Chondrocyte (in vitro differentiated cells): ENCODE measurements at regions not wholly inside any gene's neighbourhood (a gene's known extent, or its start where the extent isn't known, plus 50 kb on each side); places are given as distances from the start of the nearest gene placed in this dataset.

Experiments
- DNase-seq: peaks from one replicate; pipeline ENCODE4 v3.0.0; 2021; ENCODE audit warnings: mixed read lengths, low spot score
- H3K27ac Mint-ChIP-seq: one replicate; pipeline ENCODE4 v1.8.0; 2021; ENCODE audit warnings: mild to moderate bottlenecking, moderate library complexity, mixed read lengths; ENCODE audit not compliant: unreplicated experiment
- H3K27me3 Mint-ChIP-seq: 2 replicates; pipeline ENCODE4 v1.8.0; 2021; ENCODE audit warnings: low read depth, mixed read lengths
- H3K36me3 Mint-ChIP-seq: 2 replicates; pipeline ENCODE4 v1.8.0; 2021; ENCODE audit warnings: low read depth, mixed read lengths
- H3K4me1 Mint-ChIP-seq: 2 replicates; pipeline ENCODE4 v1.8.0; 2021; ENCODE audit warnings: low read depth, mild to moderate bottlenecking, mixed read lengths
- H3K4me3 Mint-ChIP-seq: one replicate; pipeline ENCODE4 v1.8.0; 2021; ENCODE audit warnings: mild to moderate bottlenecking, moderate library complexity, mixed read lengths; ENCODE audit not compliant: unreplicated experiment
- H3K9me3 Mint-ChIP-seq: 2 replicates; pipeline ENCODE4 v1.8.0; 2021; ENCODE audit warnings: low read depth, mixed read lengths
- TF ChIP-seq, protein P1 (sequence below): fragments of 200-600 bp; sonication (generic); IDR thresholded peaks from 2 replicates; pipeline ENCODE4 v1.5.0; 2021; ENCODE audit warnings: antibody characterized with exemption, mild to moderate bottlenecking, moderate library complexity

DNA sequence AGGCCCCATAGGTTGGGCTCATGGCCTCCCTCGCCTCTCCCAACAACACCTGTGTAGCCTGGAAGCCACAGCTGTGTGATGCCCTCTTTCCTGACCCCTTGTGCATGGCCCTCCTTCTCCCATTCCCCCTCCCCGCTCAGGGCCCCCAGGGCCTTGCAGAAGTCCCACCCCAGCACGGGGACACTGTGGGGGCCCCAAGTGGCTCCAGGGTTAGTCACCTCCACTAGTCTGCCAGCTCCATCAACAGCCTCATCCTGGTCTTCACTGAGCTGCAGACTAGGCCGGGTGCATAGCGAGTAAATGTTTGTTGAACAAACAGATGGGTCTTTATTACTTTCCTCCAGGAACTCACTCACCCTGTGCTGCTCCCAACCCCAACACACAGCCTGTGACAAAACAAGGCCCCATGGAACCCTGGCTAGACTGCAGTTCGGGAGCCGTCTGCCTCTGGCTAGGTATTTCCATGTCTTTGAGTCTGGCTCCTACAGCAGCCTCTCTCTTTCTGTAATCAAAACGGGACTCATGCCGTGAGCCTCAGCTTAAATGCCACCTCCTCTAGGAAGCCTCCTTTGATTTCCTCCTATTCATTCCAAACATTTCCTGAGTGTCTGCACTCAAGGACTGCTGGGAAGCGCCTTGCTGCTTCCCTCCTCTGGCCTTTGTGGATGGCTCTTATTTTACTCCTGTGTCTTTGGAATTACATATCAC is 109.9 kb upstream of the ID2 start:
- Mint-ChIP-seq H3K4me3 (no peak overlapping the region), H3K27me3 (peaks cover 9% of the 10 kb centered on the region), H3K27ac (no peak overlapping the region), H3K4me1 (peaks cover 11% of the 10 kb centered on the region), H3K9me3 (no peaks in the 10 kb centered on the region), H3K36me3 (no peaks in the 10 kb centered on the region)
- DNase-seq: peak; percentile 63
- TF ChIP-seq, protein P1, sequence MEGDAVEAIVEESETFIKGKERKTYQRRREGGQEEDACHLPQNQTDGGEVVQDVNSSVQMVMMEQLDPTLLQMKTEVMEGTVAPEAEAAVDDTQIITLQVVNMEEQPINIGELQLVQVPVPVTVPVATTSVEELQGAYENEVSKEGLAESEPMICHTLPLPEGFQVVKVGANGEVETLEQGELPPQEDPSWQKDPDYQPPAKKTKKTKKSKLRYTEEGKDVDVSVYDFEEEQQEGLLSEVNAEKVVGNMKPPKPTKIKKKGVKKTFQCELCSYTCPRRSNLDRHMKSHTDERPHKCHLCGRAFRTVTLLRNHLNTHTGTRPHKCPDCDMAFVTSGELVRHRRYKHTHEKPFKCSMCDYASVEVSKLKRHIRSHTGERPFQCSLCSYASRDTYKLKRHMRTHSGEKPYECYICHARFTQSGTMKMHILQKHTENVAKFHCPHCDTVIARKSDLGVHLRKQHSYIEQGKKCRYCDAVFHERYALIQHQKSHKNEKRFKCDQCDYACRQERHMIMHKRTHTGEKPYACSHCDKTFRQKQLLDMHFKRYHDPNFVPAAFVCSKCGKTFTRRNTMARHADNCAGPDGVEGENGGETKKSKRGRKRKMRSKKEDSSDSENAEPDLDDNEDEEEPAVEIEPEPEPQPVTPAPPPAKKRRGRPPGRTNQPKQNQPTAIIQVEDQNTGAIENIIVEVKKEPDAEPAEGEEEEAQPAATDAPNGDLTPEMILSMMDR: no peak

DNA sequence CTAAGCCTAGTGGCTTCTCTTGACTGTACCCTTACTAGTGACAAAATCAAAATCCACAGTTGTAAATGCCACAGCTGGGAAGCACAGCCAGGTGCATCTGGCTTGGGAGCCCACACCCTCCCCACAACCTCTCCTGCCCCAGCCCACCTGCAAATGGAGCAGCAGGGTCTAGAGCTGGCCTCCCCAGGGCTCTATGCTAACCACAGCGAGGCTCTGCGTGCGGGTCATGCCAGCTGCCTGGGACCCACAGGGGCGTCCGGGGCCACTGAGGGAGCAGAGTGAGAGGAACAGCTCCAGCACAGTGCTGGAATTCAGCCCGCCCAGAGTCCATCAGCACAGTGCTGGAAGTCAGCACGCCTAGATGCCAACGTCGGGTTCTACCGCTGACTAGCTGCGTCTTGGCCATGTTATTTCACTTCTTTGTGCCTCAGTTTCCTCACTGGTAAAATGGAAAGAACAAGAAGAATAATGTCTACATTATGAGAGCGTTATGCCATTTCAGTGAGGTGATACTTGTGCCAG is 109.1 kb upstream of the ID2 start:
- Mint-ChIP-seq H3K27me3 (peaks cover 13% of the 10 kb centered on the region), H3K4me3 (no peak overlapping the region), H3K27ac (no peak overlapping the region), H3K9me3 (no peaks in the 10 kb centered on the region), H3K36me3 (no peaks in the 10 kb centered on the region), H3K4me1 (peaks cover 11% of the 10 kb centered on the region)
- DNase-seq: peak; percentile 82
- TF ChIP-seq, protein P1: no peak

DNA sequence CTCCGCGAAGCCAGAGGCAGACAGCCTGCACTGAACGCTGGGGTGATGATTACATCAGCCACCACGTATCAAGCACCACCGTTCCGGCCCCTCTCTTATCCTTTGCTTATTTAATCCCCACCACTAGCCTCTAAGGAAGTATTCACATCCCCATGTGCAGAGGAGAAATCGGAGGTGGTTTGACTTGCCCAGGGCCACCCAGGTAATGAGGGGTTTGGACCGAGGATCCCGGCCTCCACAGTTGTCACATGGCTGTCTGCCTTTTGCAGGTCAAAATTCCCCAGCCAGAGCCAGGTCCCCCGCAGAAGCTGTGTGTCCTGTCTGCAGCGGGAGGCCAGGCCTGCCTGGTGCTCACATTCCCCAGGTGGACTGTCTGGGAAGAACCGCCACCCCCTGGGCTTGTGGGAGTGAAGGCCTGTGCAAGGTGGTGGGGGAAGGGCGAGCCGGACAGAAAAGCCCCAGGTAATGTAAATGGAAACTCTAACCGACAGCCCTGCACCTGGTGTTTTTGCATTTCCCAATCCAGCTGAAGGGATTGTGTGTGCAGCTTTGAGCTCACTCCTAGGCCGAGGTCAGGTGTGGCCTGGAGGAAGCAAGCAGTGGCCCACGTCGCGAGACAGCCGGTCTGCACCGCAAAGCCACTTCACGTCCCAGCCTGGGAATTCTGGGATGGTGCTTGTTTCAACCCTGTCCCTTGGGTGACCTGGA is 108.5 kb upstream of the ID2 start:
- Mint-ChIP-seq H3K4me1 (peaks cover 11% of the 10 kb centered on the region), H3K27ac (no peak overlapping the region), H3K4me3 (no peak overlapping the region), H3K36me3 (no peaks in the 10 kb centered on the region), H3K9me3 (no peaks in the 10 kb centered on the region), H3K27me3 (peaks cover 13% of the 10 kb centered on the region)
- TF ChIP-seq, protein P1: no peak
- DNase-seq: peak; percentile 74

DNA sequence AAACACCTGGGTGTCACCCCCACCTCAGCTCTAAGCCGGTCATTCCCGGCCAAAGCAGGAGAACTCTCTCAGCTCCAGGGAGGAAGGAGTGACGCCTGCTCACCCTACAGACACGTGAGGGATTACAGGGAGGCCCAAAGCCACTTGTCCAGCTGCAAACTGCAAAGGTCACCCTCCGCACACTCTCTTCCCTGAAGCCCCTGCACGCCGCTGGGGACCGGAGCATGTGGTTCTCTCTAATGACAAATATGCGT is 108.0 kb upstream of the ID2 start:
- Mint-ChIP-seq H3K4me1 (peaks cover 11% of the 10 kb centered on the region), H3K27ac (no peak overlapping the region), H3K36me3 (no peaks in the 10 kb centered on the region), H3K4me3 (no peak overlapping the region), H3K9me3 (no peaks in the 10 kb centered on the region), H3K27me3 (peaks cover 13% of the 10 kb centered on the region)
- TF ChIP-seq, protein P1: no peak
- no peak for DNase-seq

DNA sequence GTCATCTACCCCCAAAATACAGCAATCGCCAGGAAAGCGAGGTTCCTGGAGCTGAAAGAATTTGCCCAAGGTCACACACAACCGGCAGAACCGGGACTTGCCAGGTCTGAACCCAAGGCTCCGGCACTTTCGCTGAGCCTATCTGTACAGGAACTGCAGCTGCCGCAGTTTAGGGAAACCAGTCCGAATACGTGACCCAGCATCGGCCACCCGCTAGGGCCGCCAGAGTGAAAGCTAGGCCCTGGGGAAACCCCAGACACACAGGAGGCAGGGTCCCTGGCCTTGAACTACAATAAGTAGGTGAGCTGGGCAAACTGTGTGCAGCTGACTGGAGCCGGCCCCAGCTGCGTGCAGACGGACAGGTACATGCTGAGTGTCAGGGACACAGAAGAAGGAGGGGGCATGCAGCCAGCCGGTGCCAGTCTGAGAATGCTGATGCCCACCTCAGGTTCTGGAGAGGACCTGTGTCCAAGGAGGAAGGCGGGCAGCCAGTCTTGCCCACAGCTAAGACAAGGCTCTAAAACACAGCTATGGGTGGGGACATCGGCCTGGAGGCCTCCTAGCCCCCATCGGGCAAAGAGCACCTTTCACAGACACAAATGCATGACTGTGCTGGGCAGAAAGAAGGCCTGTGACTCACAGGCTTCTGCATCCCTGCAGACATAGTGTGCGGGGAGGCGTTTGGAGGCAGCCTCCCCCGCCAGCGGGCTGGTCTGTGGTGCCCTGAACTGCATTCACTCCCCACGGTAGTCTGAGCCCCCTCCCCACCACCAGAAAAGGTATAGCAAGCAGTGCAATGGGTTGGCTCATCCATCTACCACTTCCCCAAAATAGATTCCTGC is 107.4 kb upstream of the ID2 start:
- no peaks in the 10 kb centered on the region for H3K36me3 Mint-ChIP-seq
- no peaks in the 10 kb centered on the region for H3K9me3 Mint-ChIP-seq
- H3K27me3 Mint-ChIP-seq: peaks cover 13% of the 10 kb centered on the region
- TF ChIP-seq, protein P1: no peak
- H3K27ac Mint-ChIP-seq: no peak overlapping the region
- peak; percentile 83 for DNase-seq
- H3K4me1 Mint-ChIP-seq: peaks cover 11% of the 10 kb centered on the region
- H3K4me3 Mint-ChIP-seq: no peak overlapping the region
